WTC11 (cell line): ENCODE measurements at regions not wholly inside any gene's neighbourhood (a gene's known extent, or its start where the extent isn't known, plus 50 kb on each side); places are given as distances from the start of the nearest gene placed in this dataset.

Source experiments
- ATAC-seq: fragments of 200-7000 bp; cut with Tn5 transposase; 2 replicates; pipeline ENCODE4 v1.10.0; 2021; ENCODE audit warnings: mild to moderate bottlenecking, moderate library complexity
- CTCF ChIA-PET: fragments of 300-600 bp; sonication (Branson Sonifier 250); formaldehyde crosslinking; loops from one replicate; lab custom pipeline; 2021; ENCODE audit warnings: antibody characterized with exemption; lab: Charles Lee
- POLR2A ChIA-PET: fragments of 350-600 bp; sonication (Branson Sonifier 250); formaldehyde crosslinking; loops from one replicate; lab custom pipeline; 2021; ENCODE audit warnings: antibody characterized with exemption; lab: Charles Lee
- DNase-seq: peaks from one replicate; pipeline ENCODE4 v3.0.0; 2021; ENCODE audit warnings: low spot score
- H3K27ac Mint-ChIP-seq: 2 replicates; pipeline ENCODE4 v1.8.0; 2021; ENCODE audit warnings: mixed read lengths
- H3K27me3 Mint-ChIP-seq: 2 replicates; pipeline ENCODE4 v1.8.0; 2021; ENCODE audit warnings: low read depth, mild to moderate bottlenecking, moderate library complexity, mixed read lengths
- H3K36me3 Mint-ChIP-seq: 2 replicates; pipeline ENCODE4 v1.8.0; 2021; ENCODE audit warnings: mixed read lengths
- H3K4me1 Mint-ChIP-seq: 2 replicates; pipeline ENCODE4 v1.8.0; 2022; ENCODE audit warnings: mixed read lengths
- H3K4me3 Mint-ChIP-seq: 2 replicates; pipeline ENCODE4 v1.8.0; 2021; ENCODE audit warnings: mild to moderate bottlenecking, moderate library complexity, mixed read lengths
- H3K9me3 Mint-ChIP-seq: 2 replicates; pipeline ENCODE4 v1.8.0; 2021; ENCODE audit warnings: mixed read lengths
- E2F5 ChIP-seq: sonication (generic); formaldehyde crosslinking; IDR thresholded peaks from 2 replicates; pipeline ENCODE4 v1.8.1; 2022; ENCODE audit warnings: mild to moderate bottlenecking, moderate library complexity, missing genetic modification reagents
- ESRRA ChIP-seq: sonication (generic); formaldehyde crosslinking; IDR thresholded peaks from 2 replicates; pipeline ENCODE4 v1.8.1; 2022; ENCODE audit warnings: mild to moderate bottlenecking, missing genetic modification reagents, borderline replicate concordance
- JUN ChIP-seq: sonication (generic); formaldehyde crosslinking; IDR thresholded peaks from 2 replicates; pipeline ENCODE4 v1.8.0; 2023; ENCODE audit warnings: mild to moderate bottlenecking, missing genetic modification reagents
- KAT7 ChIP-seq: sonication (generic); formaldehyde crosslinking; IDR thresholded peaks from 2 replicates; pipeline ENCODE4 v1.8.1; 2023; ENCODE audit warnings: missing genetic modification reagents, mild to moderate bottlenecking, borderline replicate concordance
- SMAD3 ChIP-seq: sonication (generic); formaldehyde crosslinking; IDR thresholded peaks from 2 replicates; pipeline ENCODE4 v1.8.0; 2022; ENCODE audit warnings: missing genetic modification reagents, mild to moderate bottlenecking, borderline replicate concordance
- ZNF425 ChIP-seq: fragments of 250-450 bp; sonication (Bioruptor Pico); conservative IDR thresholded peaks from 2 replicates; pipeline ENCODE4 v1.9.0; 2021; ENCODE audit warnings: mild to moderate bottlenecking
- ZNF671 ChIP-seq: fragments of 250-450 bp; sonication (Bioruptor Pico); IDR thresholded peaks from 2 replicates; pipeline ENCODE4 v1.8.0; 2021; ENCODE audit warnings: mild to moderate bottlenecking
- TF ChIP-seq, protein P1 (sequence below): fragments of 250-450 bp; sonication (Bioruptor Pico); IDR thresholded peaks from 2 replicates; pipeline ENCODE4 v1.9.0; 2021; ENCODE audit warnings: mild to moderate bottlenecking
- TF ChIP-seq, protein P2 (sequence below): sonication (generic); formaldehyde crosslinking; IDR thresholded peaks from 2 replicates; pipeline ENCODE4 v1.8.0; 2023; ENCODE audit warnings: mild to moderate bottlenecking, missing genetic modification reagents
- TF ChIP-seq, protein P3 (sequence below): sonication (generic); formaldehyde crosslinking; IDR thresholded peaks from 2 replicates; pipeline ENCODE4 v1.8.0; 2023; ENCODE audit warnings: missing genetic modification reagents, mild to moderate bottlenecking, borderline replicate concordance
- TF ChIP-seq, protein P4 (sequence below): sonication (generic); formaldehyde crosslinking; IDR thresholded peaks from 2 replicates; pipeline ENCODE4 v1.8.0; 2022; ENCODE audit warnings: mild to moderate bottlenecking, missing genetic modification reagents

DNA sequence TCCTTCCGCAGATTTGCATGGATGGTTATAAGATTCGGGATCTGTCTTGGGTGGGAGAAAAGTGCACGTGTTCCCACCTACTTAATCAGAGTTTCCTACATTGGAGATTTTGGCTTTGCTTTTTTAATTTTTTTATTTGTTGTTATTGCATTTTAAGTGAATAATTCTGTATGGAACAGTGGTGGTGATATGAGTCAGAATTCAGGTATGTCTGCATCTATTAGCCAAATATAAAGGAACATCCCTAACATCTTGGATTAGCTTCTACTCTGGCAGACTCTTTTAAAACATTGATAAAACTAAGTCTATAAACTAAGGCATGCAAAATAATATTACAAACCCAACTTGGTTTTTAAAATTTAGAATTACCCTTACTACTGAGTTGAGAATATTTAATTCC, 659.8 kb upstream of the EPHA5 start (continued):
- TF ChIP-seq, protein P1, sequence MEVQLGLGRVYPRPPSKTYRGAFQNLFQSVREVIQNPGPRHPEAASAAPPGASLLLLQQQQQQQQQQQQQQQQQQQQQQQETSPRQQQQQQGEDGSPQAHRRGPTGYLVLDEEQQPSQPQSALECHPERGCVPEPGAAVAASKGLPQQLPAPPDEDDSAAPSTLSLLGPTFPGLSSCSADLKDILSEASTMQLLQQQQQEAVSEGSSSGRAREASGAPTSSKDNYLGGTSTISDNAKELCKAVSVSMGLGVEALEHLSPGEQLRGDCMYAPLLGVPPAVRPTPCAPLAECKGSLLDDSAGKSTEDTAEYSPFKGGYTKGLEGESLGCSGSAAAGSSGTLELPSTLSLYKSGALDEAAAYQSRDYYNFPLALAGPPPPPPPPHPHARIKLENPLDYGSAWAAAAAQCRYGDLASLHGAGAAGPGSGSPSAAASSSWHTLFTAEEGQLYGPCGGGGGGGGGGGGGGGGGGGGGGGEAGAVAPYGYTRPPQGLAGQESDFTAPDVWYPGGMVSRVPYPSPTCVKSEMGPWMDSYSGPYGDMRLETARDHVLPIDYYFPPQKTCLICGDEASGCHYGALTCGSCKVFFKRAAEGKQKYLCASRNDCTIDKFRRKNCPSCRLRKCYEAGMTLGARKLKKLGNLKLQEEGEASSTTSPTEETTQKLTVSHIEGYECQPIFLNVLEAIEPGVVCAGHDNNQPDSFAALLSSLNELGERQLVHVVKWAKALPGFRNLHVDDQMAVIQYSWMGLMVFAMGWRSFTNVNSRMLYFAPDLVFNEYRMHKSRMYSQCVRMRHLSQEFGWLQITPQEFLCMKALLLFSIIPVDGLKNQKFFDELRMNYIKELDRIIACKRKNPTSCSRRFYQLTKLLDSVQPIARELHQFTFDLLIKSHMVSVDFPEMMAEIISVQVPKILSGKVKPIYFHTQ (CRISPR knock-in tag): no peak
- TF ChIP-seq, protein P2, sequence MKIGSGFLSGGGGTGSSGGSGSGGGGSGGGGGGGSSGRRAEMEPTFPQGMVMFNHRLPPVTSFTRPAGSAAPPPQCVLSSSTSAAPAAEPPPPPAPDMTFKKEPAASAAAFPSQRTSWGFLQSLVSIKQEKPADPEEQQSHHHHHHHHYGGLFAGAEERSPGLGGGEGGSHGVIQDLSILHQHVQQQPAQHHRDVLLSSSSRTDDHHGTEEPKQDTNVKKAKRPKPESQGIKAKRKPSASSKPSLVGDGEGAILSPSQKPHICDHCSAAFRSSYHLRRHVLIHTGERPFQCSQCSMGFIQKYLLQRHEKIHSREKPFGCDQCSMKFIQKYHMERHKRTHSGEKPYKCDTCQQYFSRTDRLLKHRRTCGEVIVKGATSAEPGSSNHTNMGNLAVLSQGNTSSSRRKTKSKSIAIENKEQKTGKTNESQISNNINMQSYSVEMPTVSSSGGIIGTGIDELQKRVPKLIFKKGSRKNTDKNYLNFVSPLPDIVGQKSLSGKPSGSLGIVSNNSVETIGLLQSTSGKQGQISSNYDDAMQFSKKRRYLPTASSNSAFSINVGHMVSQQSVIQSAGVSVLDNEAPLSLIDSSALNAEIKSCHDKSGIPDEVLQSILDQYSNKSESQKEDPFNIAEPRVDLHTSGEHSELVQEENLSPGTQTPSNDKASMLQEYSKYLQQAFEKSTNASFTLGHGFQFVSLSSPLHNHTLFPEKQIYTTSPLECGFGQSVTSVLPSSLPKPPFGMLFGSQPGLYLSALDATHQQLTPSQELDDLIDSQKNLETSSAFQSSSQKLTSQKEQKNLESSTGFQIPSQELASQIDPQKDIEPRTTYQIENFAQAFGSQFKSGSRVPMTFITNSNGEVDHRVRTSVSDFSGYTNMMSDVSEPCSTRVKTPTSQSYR (CRISPR knock-in tag): no peak
- no peak for TF ChIP-seq SMAD3
- no peak for TF ChIP-seq E2F5 (CRISPR knock-in tag)
- TF ChIP-seq ZNF425 (CRISPR knock-in tag): no peak
- TF ChIP-seq ZNF671: no peak
- TF ChIP-seq, protein P3, sequence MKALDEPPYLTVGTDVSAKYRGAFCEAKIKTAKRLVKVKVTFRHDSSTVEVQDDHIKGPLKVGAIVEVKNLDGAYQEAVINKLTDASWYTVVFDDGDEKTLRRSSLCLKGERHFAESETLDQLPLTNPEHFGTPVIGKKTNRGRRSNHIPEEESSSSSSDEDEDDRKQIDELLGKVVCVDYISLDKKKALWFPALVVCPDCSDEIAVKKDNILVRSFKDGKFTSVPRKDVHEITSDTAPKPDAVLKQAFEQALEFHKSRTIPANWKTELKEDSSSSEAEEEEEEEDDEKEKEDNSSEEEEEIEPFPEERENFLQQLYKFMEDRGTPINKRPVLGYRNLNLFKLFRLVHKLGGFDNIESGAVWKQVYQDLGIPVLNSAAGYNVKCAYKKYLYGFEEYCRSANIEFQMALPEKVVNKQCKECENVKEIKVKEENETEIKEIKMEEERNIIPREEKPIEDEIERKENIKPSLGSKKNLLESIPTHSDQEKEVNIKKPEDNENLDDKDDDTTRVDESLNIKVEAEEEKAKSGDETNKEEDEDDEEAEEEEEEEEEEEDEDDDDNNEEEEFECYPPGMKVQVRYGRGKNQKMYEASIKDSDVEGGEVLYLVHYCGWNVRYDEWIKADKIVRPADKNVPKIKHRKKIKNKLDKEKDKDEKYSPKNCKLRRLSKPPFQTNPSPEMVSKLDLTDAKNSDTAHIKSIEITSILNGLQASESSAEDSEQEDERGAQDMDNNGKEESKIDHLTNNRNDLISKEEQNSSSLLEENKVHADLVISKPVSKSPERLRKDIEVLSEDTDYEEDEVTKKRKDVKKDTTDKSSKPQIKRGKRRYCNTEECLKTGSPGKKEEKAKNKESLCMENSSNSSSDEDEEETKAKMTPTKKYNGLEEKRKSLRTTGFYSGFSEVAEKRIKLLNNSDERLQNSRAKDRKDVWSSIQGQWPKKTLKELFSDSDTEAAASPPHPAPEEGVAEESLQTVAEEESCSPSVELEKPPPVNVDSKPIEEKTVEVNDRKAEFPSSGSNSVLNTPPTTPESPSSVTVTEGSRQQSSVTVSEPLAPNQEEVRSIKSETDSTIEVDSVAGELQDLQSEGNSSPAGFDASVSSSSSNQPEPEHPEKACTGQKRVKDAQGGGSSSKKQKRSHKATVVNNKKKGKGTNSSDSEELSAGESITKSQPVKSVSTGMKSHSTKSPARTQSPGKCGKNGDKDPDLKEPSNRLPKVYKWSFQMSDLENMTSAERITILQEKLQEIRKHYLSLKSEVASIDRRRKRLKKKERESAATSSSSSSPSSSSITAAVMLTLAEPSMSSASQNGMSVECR (CRISPR knock-in tag): no peak
- TF ChIP-seq ESRRA: no peak
- TF ChIP-seq JUN: no peak
- TF ChIP-seq, protein P4, sequence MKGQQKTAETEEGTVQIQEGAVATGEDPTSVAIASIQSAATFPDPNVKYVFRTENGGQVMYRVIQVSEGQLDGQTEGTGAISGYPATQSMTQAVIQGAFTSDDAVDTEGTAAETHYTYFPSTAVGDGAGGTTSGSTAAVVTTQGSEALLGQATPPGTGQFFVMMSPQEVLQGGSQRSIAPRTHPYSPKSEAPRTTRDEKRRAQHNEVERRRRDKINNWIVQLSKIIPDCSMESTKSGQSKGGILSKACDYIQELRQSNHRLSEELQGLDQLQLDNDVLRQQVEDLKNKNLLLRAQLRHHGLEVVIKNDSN (CRISPR knock-in tag): no peak

DNA sequence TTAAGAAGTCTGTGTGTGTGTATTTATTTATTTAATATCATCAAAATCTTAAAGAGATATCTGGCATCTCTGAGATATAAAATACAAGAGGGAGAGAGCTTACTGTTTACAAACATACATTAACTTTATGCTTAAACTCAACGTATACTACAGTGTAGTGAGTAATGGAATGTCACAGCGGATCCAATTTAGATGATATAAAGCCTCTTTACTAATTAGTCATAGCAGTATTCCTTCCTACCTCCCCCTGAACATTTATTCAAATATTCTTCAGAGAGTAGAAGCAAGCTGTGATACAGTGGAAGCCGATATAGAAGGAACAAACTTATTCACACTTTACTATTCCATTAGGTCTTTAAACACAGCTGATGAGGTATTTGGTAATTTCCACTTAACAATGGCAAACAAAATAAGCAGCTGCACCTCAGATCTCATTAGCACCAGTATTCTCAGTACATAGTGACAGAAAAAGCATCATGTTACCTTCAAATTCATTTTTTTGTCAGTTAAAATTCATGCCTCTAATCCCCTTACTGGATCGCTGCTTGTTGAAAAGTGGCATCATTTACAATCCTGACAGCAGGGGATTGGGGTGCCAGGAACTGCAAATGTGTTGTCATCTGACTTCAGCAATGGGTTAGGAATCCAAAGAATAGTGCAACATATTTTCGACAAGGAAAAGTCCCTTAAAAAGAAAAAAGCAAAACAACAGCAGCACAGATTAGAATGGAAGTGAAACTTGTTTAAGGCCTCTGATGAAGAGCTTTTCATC, 658.7 kb upstream of the EPHA5 start:
- no peak overlapping the region for H3K27ac Mint-ChIP-seq
- peaks cover 6% of the 10 kb centered on the region for H3K4me1 Mint-ChIP-seq
- POLR2A ChIA-PET: no interaction called here
- ATAC-seq: no peak
- no peak for DNase-seq
- no peaks in the 10 kb centered on the region for H3K9me3 Mint-ChIP-seq
- no peaks in the 10 kb centered on the region for H3K27me3 Mint-ChIP-seq
- H3K36me3 Mint-ChIP-seq: no peaks in the 10 kb centered on the region
- CTCF ChIA-PET: no interaction called here
- H3K4me3 Mint-ChIP-seq: no peak overlapping the region
- TF ChIP-seq KAT7 (CRISPR knock-in tag): no peak
